PC-9 (cell line): ENCODE measurements at regions not wholly inside any gene's neighbourhood (a gene's known extent, or its start where the extent isn't known, plus 50 kb on each side); places are given as distances from the start of the nearest gene placed in this dataset.

Experiments used
- CTCF ChIP-seq: fragments of 200-600 bp; sonication (generic); conservative IDR thresholded peaks from 2 replicates; pipeline ENCODE4 v1.6.1; 2017; ENCODE audit warnings: mixed run types, antibody characterized with exemption, mild to moderate bottlenecking, moderate library complexity
- EZH2 ChIP-seq: fragments of 200-600 bp; sonication (generic); IDR thresholded peaks from 2 replicates; pipeline ENCODE4 v1.8.0; 2017; ENCODE audit warnings: antibody characterized with exemption, low read depth

- TF ChIP-seq CTCF = no peak
- TF ChIP-seq EZH2 = no peak
These were observed 165.1 kb upstream of the ATP2B1 start for GRCh38 chr12:89873745-89874144.
